GM18909 (cell line): ENCODE measurements at regions not wholly inside any gene's neighbourhood (a gene's known extent, or its start where the extent isn't known, plus 50 kb on each side); places are given as distances from the start of the nearest gene placed in this dataset.

Source experiments
- ATAC-seq: cut with Tn5 transposase; IDR thresholded peaks from one replicate; pipeline ENCODE4 v1.9.1; 2021; ENCODE audit warnings: mild to moderate bottlenecking; ENCODE audit not compliant: unreplicated experiment, poor library complexity

DNA sequence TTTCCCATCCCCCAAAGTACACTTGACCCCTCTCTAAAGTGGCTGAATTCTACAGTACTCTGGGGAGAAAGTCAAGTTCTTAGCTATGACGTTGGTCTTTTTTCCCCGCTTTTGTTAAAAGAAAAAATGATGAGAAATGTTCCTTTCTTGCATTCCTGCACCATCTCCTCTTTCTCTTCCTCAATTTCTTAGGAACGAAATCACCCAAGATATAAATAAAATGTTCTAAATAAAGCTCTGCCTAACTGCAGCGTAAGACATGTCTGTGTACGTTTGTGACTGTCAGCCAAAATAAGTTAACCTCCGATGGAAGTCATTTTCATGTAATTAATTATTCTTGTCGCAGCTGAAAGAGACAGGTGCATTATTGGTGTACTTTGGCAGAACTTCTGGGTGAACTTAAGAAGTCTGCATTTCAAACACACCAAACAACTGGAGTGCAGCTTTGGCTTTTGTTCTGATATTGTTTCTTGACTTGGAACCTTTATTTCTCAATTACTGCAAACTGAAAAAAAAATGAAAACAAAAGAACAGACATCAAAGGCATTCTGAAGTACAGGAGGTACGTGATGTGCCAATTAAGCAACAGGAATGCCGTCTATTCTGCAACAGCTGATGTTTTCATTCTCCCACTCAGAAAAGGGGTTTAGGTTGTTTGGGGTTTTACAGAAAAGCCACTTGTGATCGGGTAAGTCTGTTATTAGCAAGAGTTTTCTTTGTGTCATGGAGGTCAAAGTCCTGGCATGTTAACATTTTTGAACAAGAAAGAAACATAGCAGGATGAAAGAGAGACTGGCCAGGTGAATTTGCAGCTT, 82.4 kb upstream of the SDK1 start:
- no peak for ATAC-seq

DNA sequence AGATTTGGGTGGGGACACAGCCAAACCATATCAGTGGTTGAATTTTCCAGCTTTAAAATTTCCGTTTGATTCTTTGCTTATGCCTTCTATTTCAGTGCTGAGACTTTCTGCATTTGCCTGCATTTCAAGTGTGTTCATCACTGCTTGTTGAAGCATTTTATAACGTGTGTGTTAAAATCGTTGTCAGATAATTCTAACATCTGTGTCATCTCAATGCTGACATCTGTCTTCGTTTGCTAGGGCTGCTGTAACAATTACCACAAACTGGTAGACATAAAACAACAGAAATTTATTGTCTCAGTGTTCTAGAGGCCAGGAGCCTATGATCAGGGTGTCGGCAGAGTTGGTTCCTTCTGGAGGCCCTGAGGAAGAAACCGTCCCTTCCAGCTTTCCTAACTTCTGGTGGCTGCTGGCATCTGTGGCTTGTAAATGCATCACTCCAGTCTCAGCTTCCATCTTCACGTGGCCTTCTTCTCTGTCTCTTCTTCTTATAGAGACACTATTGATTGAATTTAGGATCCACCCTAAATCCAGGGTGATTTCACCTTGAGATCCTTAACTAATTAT, 71.1 kb upstream of the SDK1 start:
- no peak for ATAC-seq

DNA sequence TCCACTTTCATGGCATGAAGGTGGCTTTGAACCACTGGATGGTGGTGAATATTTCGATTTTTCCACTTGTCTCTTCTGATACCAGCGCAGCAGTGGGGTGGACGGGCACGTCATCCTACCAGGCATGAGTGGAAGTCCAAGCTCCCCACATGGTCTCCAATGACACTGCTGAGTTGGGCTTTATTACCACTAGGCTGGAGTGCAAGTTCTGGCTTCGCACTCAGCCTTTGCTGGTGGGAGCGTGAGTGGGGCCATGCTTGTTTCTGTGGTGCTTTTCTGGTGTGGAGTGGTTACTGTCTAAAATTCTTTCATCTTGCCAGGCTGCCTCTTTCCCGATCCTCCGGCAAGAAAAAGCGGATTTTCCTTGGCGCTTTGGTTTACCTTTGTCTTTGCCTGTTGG, 70.1 kb upstream of the SDK1 start:
- ATAC-seq, result no peak

DNA sequence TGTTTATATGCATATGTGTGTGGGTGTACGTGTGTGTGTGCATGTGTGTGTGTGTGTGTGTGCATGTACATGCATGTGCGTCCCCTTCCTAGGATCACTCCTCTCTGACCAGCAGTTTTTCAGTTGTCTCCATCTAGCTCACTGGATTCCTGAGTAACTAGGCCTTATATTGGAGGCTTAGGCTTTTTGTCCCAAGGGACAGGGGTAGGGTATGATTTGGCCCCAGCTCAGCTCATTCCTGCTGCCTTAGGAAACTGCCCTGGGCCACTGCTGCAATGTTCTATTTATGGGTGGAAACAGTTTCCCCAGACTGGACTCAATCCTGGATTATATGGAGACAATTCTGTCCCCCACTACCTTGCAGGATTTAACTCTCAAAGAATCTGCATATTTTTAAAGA, 68.8 kb upstream of the SDK1 start:
- no peak for ATAC-seq

GRCh38 chr7:3233301-3233700, 67.8 kb upstream of the SDK1 start:
- no peak for ATAC-seq

DNA sequence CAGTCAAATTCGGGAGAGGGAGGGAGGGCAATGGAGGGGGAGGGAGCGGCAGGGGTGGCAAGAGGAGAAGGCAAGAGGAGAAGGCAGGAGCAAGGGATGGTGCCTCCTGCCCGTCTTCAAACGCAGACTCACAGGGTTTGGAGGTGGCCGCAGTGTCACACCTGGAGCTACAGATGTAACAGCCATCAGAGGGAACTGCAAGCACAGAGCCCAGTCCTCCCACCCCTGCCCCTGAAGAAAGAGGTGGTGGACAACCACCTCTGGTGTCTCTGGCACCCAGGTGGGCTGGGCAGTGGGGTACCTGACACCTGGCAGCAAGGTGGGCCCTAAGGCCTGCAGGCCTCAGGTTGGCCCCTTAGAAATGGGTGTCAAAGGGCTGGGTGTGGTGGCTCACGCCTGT, 67.0 kb upstream of the SDK1 start:
- no peak for ATAC-seq

DNA sequence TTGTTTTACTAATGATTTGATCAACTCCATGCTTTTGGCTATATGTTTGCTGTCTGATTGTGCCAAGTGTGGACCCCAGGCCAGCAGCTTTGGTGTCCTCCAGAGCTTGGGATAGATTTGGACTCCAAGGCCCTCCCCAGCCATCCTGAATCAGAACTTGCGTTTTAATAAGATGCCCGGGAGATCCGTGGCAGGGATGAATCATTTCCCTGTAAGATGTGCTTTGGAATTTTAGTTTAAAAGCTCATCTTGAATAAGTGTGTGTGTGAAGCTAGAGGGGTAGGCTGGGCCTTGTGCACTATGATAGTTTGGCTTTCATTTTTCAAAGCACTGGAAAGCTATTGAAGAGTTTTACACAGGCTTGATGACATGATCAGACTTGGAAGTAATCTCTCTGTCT, 66.2 kb upstream of the SDK1 start:
- no peak for ATAC-seq

GRCh38 chr7:3235322-3235721, 65.7 kb upstream of the SDK1 start:
- ATAC-seq, result no peak

DNA sequence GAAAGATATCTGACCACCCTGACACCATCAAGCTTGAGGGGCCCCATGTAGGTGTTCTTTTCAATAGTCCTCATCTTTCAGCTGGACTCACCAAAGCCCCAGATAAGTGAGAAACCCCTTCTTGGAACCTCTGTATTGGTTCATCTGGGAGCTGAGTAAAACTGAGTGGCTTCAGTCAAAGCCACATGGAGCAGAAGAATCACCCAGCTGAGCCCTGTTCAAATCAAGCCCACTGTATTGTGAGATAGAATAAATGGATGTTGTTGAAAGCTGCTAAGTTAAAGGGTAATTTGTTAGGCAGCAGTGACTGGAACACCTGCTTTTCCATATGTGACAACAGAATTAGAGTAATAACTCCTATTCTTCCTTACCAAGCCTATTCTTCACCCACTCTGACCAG, 64.8 kb upstream of the SDK1 start:
- ATAC-seq, result no peak

- no peak for ATAC-seq
These were observed 62.4 kb upstream of the SDK1 start for GRCh38 chr7:3238525-3239210.

DNA sequence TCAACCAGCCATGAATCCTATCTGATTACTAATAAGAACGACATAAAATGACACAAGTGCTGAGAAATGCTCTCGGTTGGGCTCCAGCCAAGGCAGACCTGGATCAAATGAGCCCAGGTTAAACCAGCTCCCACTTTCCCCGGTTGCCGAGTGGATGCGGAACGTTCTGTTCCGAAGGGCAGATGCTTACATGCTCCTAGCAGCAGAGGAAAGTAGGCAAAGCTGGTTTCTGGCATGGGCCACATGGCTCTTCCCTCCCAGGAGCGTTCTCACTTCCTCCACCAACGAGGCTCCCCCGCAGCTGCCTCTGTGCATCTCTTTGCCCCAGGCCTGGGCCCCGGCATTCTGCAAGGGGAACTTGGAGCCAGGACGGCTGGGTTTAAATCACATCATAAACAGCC, 61.8 kb upstream of the SDK1 start:
- ATAC-seq, result no peak

DNA sequence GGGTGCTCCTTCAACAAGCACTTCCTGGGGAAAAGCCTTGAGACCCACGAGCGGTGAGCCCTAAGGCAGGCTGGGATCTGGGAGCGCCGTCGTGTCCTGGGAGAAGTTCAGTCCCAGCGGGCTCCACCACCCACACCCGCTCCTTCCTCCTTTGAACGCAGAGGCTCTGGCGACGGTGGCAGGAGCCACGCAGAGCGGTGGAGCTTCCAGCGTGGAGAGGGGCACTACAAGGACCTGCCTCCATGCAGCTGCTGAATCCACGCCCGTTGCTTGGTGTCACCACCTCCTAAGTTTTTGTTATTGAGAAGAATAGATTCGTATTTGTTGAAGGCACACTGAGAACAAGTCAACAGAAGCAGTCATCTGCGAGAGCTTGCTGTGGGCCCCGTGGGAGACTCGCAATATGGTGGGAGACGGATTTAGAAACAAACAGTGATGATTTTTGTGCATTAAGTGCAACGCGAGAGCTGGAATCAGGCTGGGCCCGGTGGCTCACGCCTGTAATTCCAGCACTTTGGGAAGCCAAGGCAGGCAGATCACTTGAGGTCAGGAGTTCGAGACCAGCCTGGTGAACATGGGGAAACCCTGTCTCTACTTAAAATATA, 60.1 kb upstream of the SDK1 start:
- ATAC-seq, result no peak

- ATAC-seq, result no peak
These were observed 59.3 kb upstream of the SDK1 start for GRCh38 chr7:3241686-3242258.

DNA sequence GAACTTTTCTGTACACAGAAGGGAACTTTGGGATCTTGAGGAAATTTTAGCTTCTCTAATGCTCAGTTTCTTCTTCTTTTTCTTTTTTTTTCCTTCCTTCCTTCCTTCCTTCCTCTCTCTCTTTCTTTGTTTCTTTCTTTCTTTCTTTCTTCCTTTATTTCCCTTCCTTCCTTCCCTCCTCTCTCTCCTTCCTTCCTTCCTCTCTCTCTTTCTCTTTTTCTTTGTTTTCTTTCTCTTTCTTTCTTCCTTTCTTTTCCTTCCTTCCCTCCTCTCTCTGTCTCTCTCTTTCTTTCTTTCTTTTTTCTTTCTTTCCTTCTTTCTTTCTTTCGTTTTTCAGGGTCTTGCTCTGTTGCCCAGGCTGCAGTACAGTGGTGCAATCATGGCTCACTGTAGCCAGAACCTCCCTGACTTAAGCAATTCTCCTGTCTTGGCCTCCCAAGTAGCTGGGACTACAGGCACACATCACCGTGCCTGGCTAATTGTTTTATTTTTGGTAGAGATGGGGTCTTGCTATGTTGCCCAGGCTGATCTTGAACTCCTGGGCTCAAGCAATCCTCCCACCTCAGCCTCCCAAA, 58.6 kb upstream of the SDK1 start:
- no peak for ATAC-seq

GRCh38 chr7:3243256-3243655, 57.8 kb upstream of the SDK1 start:
- ATAC-seq, result no peak

GRCh38 chr7:3243680-3244079, 57.4 kb upstream of the SDK1 start:
- ATAC-seq, result no peak

DNA sequence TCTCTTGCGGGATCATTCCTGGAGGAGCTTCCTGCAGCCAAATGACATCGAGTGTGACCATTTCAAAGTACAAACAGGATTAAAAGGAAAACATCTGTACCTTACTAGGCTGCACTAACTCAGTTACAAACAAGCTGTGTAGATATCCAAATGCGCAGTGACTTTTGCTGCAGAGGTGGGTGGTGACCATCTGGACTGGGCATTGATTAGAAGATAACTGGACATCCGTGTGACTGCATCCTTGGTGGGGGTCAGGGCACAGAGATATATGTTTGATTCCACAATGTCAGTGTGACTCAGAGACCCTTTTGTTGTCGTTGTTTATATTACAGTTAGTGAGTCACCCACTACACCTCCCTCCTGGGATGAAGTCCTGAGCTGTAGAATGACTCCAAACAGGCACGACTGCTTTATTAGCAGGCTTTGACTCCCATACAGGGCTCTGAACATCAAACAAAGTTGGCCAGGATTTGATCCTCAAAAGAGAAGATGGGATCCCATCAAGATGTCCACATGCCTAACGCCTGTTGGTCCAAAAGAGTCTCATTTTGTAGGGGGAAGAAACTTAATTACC, 56.7 kb upstream of the SDK1 start:
- no peak for ATAC-seq

DNA sequence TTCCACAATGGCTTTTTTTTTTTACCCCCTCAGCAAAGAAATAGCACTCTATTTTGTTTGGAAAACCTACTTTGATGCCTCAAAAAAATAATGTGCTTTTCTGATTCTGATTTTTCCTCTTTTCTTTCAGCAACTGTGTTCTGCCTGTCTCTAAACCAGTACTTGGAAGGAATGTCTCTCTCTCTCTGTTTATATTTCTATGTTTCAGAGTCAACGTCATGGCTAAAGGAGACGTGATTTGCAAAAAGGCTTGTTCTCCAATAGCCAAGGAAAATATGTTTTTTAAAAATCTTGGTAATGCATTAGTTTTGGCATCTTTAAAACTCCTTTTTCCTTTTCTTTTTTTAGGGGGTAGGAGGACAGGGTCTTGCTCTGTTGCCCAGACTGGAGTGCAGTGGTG, 56.0 kb upstream of the SDK1 start:
- ATAC-seq, result no peak

- no peak for ATAC-seq
These were observed 55.3 kb upstream of the SDK1 start for GRCh38 chr7:3245721-3246120.

GRCh38 chr7:3246127-3246526, 54.9 kb upstream of the SDK1 start:
- no peak for ATAC-seq
